HG03469 (cell line): ENCODE measurements at regions not wholly inside any gene's neighbourhood (a gene's known extent, or its start where the extent isn't known, plus 50 kb on each side); places are given as distances from the start of the nearest gene placed in this dataset.

Experiments used
- ATAC-seq: cut with Tn5 transposase; IDR thresholded peaks from one replicate; pipeline ENCODE4 v1.9.1; 2021; ENCODE audit warnings: mild to moderate bottlenecking, moderate library complexity, moderate number of reproducible peaks; ENCODE audit not compliant: unreplicated experiment

- ATAC-seq = no peak
These were observed 167.4 kb upstream of the CD180 start for GRCh38 chr5:67363963-67364362.

GRCh38 chr5:67363180-67363709, 166.6 kb upstream of the CD180 start:
- ATAC-seq = no peak

- no peak for ATAC-seq
These were observed 165.5 kb upstream of the CD180 start for GRCh38 chr5:67361932-67362729.

GRCh38 chr5:67360047-67360446, 163.4 kb upstream of the CD180 start:
- ATAC-seq = no peak

GRCh38 chr5:67358186-67358585, 161.6 kb upstream of the CD180 start:
- ATAC-seq = no peak

GRCh38 chr5:67355120-67355713, 158.6 kb upstream of the CD180 start:
- no peak for ATAC-seq

- no peak for ATAC-seq
These were observed 157.2 kb upstream of the CD180 start for GRCh38 chr5:67353500-67354450.

GRCh38 chr5:67350618-67351201, 154.1 kb upstream of the CD180 start:
- no peak for ATAC-seq

- no peak for ATAC-seq
These were observed 153.6 kb upstream of the CD180 start for GRCh38 chr5:67350185-67350584.

GRCh38 chr5:67347821-67348220, 151.2 kb upstream of the CD180 start:
- ATAC-seq = no peak

- no peak for ATAC-seq
These were observed 150.0 kb upstream of the CD180 start for GRCh38 chr5:67346611-67347010.

- ATAC-seq = no peak
These were observed 148.3 kb upstream of the CD180 start for GRCh38 chr5:67344870-67345269.

GRCh38 chr5:67343835-67344234, 147.2 kb upstream of the CD180 start:
- no peak for ATAC-seq

GRCh38 chr5:67341478-67341877, 144.9 kb upstream of the CD180 start:
- no peak for ATAC-seq

- no peak for ATAC-seq
These were observed 142.7 kb upstream of the CD180 start for GRCh38 chr5:67339219-67339767.

GRCh38 chr5:67338421-67338820, 141.8 kb upstream of the CD180 start:
- no peak for ATAC-seq

- no peak for ATAC-seq
These were observed 141.2 kb upstream of the CD180 start for GRCh38 chr5:67337751-67338150.

GRCh38 chr5:67335426-67335825, 138.8 kb upstream of the CD180 start:
- ATAC-seq = no peak

- ATAC-seq = no peak
These were observed 137.8 kb upstream of the CD180 start for GRCh38 chr5:67334373-67334772.

GRCh38 chr5:67333171-67333570, 136.6 kb upstream of the CD180 start:
- no peak for ATAC-seq
